GM12872 (cell line): ENCODE measurements at regions not wholly inside any gene's neighbourhood (a gene's known extent, or its start where the extent isn't known, plus 50 kb on each side); places are given as distances from the start of the nearest gene placed in this dataset.

Experiments
- TF ChIP-seq, protein P1 (sequence below): IDR thresholded peaks from 3 replicates; pipeline ENCODE4 v1.5.1; 2011; ENCODE audit warnings: low read depth, mild to moderate bottlenecking, low read length, moderate library complexity; ENCODE audit not compliant: insufficient read depth

DNA sequence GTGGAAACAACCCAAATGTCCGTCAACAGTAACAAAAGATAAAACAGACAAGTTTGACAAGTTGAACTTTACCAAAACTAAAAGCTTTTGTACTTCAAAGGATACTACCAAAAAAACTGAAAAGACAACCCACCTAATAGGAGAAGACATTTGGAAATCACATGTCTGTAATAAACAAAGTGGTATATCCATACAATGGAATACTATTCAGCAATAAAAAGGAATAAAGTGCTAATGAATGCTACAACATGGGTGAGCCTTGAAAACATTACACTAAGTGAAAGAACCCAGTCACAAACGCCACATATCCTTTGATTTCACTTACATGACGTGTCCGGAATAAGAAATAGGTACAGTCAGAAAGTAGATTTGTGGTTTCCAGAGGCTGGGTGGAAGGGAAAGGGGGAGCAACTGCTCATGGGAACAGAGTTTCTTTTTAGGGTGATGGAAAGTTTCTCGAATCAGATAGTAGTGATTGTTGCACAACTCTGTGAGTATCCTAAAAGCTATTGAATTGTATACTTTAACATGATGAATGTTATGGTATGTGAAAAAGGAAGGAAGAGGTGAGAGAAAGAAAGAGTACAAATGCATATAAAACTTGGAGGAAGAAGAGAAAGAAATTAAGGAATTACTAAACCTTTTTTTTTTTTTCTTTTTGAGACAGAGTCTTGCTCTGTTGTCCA lies 72.7 kb upstream of the ABHD2 start:
- TF ChIP-seq, protein P1, sequence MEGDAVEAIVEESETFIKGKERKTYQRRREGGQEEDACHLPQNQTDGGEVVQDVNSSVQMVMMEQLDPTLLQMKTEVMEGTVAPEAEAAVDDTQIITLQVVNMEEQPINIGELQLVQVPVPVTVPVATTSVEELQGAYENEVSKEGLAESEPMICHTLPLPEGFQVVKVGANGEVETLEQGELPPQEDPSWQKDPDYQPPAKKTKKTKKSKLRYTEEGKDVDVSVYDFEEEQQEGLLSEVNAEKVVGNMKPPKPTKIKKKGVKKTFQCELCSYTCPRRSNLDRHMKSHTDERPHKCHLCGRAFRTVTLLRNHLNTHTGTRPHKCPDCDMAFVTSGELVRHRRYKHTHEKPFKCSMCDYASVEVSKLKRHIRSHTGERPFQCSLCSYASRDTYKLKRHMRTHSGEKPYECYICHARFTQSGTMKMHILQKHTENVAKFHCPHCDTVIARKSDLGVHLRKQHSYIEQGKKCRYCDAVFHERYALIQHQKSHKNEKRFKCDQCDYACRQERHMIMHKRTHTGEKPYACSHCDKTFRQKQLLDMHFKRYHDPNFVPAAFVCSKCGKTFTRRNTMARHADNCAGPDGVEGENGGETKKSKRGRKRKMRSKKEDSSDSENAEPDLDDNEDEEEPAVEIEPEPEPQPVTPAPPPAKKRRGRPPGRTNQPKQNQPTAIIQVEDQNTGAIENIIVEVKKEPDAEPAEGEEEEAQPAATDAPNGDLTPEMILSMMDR: no peak

DNA sequence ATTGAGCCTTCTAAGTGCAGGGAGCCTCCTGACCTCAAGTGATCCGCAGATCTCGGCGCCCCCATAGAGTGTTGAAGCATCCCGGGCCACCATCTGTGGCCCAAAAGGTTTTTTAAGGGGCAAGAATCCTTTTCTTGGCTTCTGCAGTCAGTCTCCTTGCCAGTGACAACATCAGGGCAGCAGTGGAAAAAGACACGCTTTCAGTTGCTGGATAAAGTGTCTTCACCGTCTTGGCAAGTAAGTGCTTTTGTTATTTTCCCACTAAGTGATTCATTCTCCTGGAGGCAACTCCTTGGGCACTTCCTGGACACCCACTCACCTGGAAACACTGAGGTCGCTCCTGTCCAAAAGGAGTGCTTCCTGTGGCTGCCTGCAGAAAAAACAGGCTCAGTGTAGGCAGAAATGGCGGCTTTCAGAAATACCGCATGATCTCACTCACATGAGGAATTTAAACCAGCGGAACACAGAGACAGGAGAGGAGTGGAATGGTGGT lies 71.7 kb upstream of the ABHD2 start:
- TF ChIP-seq, protein P1: no peak

DNA sequence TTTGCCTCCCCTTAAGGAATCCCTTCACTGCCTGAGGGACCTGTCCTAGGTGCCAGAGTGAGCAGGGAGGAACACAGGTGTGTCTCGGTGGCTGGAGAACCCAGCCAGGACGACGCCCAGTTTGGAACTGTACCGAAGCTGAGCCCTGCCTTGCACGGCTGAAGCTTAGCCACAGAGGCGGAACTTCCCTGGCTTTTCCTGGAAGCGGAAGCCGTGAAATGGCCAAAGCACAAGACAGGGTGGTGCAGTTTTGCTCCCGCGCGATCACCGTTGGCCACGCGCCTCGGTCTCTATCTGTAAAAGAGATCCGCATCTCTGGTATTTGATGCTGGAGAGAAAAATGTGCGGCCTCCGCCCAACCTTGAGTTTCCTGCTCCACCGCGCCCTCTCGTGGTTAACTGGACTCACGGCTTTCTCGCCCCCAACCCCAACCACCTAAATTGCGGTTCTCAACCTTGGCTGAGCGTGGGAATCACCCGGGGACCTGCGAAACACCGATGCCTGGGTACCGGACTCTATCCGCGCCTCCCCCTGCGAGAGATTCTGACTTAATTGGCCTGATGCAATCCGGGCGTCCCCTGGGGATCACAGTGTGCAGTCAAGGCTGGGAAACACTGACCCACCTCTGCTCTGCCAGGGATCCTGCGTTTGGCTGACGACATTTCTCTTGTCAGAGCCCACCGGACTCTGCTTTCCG lies 70.7 kb upstream of the ABHD2 start:
- TF ChIP-seq, protein P1: peak; percentile 87

DNA sequence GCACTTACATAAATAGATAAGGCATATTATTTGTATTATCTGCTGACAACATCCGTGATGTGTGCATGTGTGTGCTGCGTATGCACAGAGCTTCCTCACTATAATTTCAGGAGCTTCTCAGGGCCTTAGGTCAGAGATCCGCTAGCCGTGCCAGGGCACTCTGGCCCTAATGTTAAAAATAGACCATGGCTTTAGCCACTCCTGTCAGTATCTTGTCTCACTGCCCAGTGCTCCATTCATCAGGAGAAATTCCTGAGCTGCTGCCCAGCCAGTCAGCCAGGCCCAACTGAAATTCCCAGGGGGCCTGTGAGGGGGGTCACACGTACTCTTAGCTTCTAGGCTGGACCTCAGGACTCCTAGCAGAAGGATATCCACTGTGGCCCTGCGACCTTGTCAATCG lies 70.0 kb upstream of the ABHD2 start:
- TF ChIP-seq, protein P1: no peak

DNA sequence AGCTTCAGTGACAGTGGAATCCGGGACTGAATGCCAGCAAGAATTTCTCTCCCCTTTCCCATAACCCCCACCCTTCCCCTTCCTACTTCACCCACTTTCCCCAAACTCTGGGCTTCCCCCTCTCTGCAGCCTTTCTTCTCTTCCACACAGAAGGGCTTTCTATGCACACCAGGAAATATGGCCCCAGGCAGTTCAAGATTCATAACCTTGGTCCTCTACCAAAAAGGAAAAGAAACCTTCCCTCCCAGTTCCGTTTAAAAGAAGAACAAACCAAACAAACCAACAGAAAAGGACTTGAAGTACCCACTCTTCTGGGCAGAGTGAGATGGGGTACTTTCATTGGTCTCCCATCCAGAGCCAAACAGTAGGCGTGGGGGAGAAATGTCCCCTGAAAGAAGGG lies 68.8 kb upstream of the ABHD2 start:
- TF ChIP-seq, protein P1: no peak

DNA sequence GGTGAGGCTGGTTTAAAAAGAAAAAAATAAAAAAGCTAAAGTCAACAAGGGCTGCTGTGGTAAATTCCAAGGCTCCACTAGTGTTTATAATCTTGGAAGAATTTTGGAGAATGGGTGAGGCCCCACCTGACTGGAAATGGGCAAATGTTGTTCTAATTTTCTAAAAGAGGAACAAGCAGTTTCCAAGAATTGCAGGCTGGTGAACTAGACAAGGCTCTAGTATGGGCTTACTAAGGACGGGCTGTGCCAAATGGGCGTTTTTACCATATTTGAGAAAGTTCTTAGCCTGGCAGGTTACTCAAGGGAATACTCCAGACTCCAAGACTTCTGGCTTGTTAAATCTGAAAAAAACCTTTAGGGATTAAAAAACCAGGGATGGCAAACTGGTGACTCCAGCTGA lies 67.0 kb upstream of the ABHD2 start:
- TF ChIP-seq, protein P1: no peak

DNA sequence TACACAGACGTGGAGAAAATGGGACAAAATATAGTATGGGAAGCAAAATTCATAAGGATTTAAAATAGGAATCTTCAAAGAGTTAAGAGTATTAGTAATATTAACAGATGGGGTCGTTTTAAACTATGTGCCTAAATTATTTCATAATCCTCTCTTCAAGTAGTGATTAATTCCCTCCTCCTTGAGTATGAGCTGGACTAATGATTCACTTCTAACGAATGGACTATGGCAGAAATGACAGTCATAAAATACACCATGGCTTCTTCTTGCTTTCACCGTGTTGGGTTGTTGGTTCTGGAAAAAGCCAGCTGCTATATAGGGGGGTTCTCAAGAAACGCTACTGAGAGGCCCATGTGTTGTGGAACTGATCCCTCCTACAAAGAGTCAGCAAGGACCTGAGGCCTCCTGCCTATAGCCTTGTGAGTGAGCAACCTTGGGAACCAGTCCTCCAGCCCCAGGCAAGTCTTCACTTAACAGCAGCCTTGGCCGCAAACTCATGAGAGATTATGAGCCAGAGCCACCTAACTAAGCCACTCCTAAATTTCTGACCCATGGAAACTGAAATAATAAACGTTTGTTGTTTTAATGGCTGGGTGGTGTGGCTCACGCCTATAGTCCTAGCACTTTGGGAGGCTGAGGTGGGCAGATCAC lies 64.8 kb upstream of the ABHD2 start:
- TF ChIP-seq, protein P1: no peak
